ENCODE measurements at regions not wholly inside any gene's neighbourhood (a gene's known extent, or its start where the extent isn't known, plus 50 kb on each side); places are given as distances from the start of the nearest gene placed in this dataset.

GRCh38 chr2:42969231-42970150 is 177.1 kb upstream of the HAAO start:
- no peak for DNase-seq

- no peak for DNase-seq
Measured at GRCh38 chr2:42967959-42968674, 175.7 kb upstream of the HAAO start.

- no peak for DNase-seq
Measured at GRCh38 chr2:42965910-42966309, 173.5 kb upstream of the HAAO start.

- no peak for DNase-seq
Measured at GRCh38 chr2:42965196-42965595, 172.8 kb upstream of the HAAO start.

- no peak for DNase-seq
Measured at GRCh38 chr2:42964439-42965083, 172.2 kb upstream of the HAAO start.

GRCh38 chr2:42963452-42964068 is 171.2 kb upstream of the HAAO start:
- no peak for DNase-seq

- no peak for DNase-seq
Measured at GRCh38 chr2:42962508-42962953, 170.1 kb upstream of the HAAO start.

- DNase-seq: no peak
Measured at GRCh38 chr2:42961961-42962360, 169.6 kb upstream of the HAAO start.

GRCh38 chr2:42961385-42961811 is 169.0 kb upstream of the HAAO start:
- DNase-seq: no peak

- DNase-seq: no peak
Measured at GRCh38 chr2:42960842-42961180, 168.4 kb upstream of the HAAO start.

GRCh38 chr2:42960002-42960841 is 167.8 kb upstream of the HAAO start:
- DNase-seq: no peak

GRCh38 chr2:42959234-42960001 is 167.0 kb upstream of the HAAO start:
- no peak for DNase-seq

- DNase-seq: no peak
Measured at GRCh38 chr2:42958741-42959233, 166.4 kb upstream of the HAAO start.

GRCh38 chr2:42957861-42958301 is 165.5 kb upstream of the HAAO start:
- no peak for DNase-seq

GRCh38 chr2:42957109-42957860 is 164.9 kb upstream of the HAAO start:
- no peak for DNase-seq

- DNase-seq: no peak
Measured at GRCh38 chr2:42954227-42954962, 162.0 kb upstream of the HAAO start.

- DNase-seq: no peak
Measured at GRCh38 chr2:42953216-42953615, 160.8 kb upstream of the HAAO start.

GRCh38 chr2:42951263-42951938 is 159.0 kb upstream of the HAAO start:
- DNase-seq: no peak

- no peak for DNase-seq
Measured at GRCh38 chr2:42949125-42949524, 156.7 kb upstream of the HAAO start.
